HEK293 (cell line): ENCODE measurements at regions not wholly inside any gene's neighbourhood (a gene's known extent, or its start where the extent isn't known, plus 50 kb on each side); places are given as distances from the start of the nearest gene placed in this dataset.
A peak's percentile ranks its signal among the peaks of the same experiment; 100 is the strongest.

Experiments
- CTCF ChIA-PET: fragments of 350-600 bp; formaldehyde crosslinking; extraction: SDS; loops from one replicate; lab custom pipeline; 2021; ENCODE audit warnings: antibody characterized with exemption; lab: Yijun Ruan, JAX
- POLR2A ChIA-PET: fragments of 300-600 bp; formaldehyde crosslinking; extraction: SDS; loops from one replicate; lab custom pipeline; 2020; ENCODE audit warnings: antibody characterized with exemption, inconsistent platforms; lab: Yijun Ruan, JAX
- H3K27ac ChIP-seq: fragments of 200-500 bp; sonication (Bioruptor generic); 2 replicates; pipeline ENCODE4 v1.5.1; 2014; ENCODE audit warnings: low read depth, low read length, control low read depth, inconsistent platforms; ENCODE audit errors: extremely low read depth
- H3K36me3 ChIP-seq, 2 experiments: fragments of 200-500 bp in 1 of 2; sonication (Bioruptor generic) in 1 of 2; 1 replicate in 1 of 2; 2 replicates in 1 of 2; pipeline ENCODE4 v1.5.1; 2014 to 2017; ENCODE audit warnings: inconsistent platforms in 2 of 2, low read length in 2 of 2; ENCODE audit not compliant: control insufficient read depth in 2 of 2, insufficient read depth in 1 of 2
- H3K4me1 ChIP-seq: fragments of 200-500 bp; sonication (Bioruptor generic); 2 replicates; pipeline ENCODE4 v1.5.1; 2014; ENCODE audit warnings: mild to moderate bottlenecking, low read length, inconsistent platforms; ENCODE audit not compliant: control insufficient read depth, insufficient read depth
- H3K4me3 ChIP-seq: 2 replicates; pipeline ENCODE4 v1.5.1; 2011; ENCODE audit warnings: low read depth, mild to moderate bottlenecking, control low read depth, low read length, moderate library complexity
- H3K9me3 ChIP-seq: fragments of 200-500 bp; sonication (Bioruptor generic); 2 replicates; pipeline ENCODE4 v1.5.1; 2014; ENCODE audit warnings: low read depth, low read length, inconsistent platforms; ENCODE audit not compliant: control insufficient read depth, insufficient read depth
- GLIS1 ChIP-seq: fragments of 450-650 bp; formaldehyde crosslinking; IDR thresholded peaks from 2 replicates; pipeline ENCODE4 v1.5.1; 2016; ENCODE audit warnings: missing biosample characterization, missing genetic modification characterization
- PRDM2 ChIP-seq: fragments of 450-650 bp; formaldehyde crosslinking; IDR thresholded peaks from 2 replicates; pipeline ENCODE4 v1.5.1; 2016; ENCODE audit warnings: missing biosample characterization, missing genetic modification characterization, borderline replicate concordance
- SP2 ChIP-seq: fragments of 450-650 bp; formaldehyde crosslinking; IDR thresholded peaks from 2 replicates; pipeline ENCODE4 v1.5.1; 2016; ENCODE audit warnings: missing biosample characterization, missing genetic modification characterization
- WT1 ChIP-seq: fragments of 450-650 bp; formaldehyde crosslinking; IDR thresholded peaks from 2 replicates; pipeline ENCODE4 v1.5.1; 2016; ENCODE audit warnings: missing biosample characterization, missing genetic modification characterization
- ZBTB8A ChIP-seq: fragments of 450-650 bp; formaldehyde crosslinking; IDR thresholded peaks from 2 replicates; pipeline ENCODE4 v1.5.1; 2016; ENCODE audit warnings: missing biosample characterization, missing genetic modification characterization
- ZIC2 ChIP-seq: fragments of 450-650 bp; formaldehyde crosslinking; IDR thresholded peaks from 2 replicates; pipeline ENCODE4 v1.5.1; 2016; ENCODE audit warnings: missing biosample characterization, missing genetic modification characterization
- ZNF10 ChIP-seq: fragments of 450-650 bp; formaldehyde crosslinking; IDR thresholded peaks from 2 replicates; pipeline ENCODE4 v1.5.1; 2017; ENCODE audit warnings: missing biosample characterization, missing genetic modification characterization
- ZNF23 ChIP-seq: fragments of 450-650 bp; formaldehyde crosslinking; IDR thresholded peaks from 2 replicates; pipeline ENCODE4 v1.5.1; 2016; ENCODE audit warnings: missing biosample characterization, missing genetic modification characterization, borderline replicate concordance
- ZNF239 ChIP-seq: fragments of 450-650 bp; formaldehyde crosslinking; IDR thresholded peaks from 2 replicates; pipeline ENCODE4 v1.5.1; 2016; ENCODE audit warnings: missing biosample characterization, missing genetic modification characterization
- ZNF280D ChIP-seq: fragments of 450-650 bp; formaldehyde crosslinking; IDR thresholded peaks from 2 replicates; pipeline ENCODE4 v1.5.1; 2016; ENCODE audit warnings: missing biosample characterization, missing genetic modification characterization
- ZNF341 ChIP-seq: fragments of 450-650 bp; formaldehyde crosslinking; IDR thresholded peaks from 2 replicates; pipeline ENCODE4; 2016; ENCODE audit warnings: low read depth, missing biosample characterization, missing genetic modification characterization
- ZNF558 ChIP-seq: fragments of 450-650 bp; formaldehyde crosslinking; IDR thresholded peaks from 2 replicates; pipeline ENCODE4 v1.5.1; 2016; ENCODE audit warnings: missing biosample characterization, missing genetic modification characterization

- Histone ChIP-seq H3K36me3 (no peaks in the 10 kb centered on the region; a peak in 1 of 3 replicates), H3K4me3 (no peak overlapping the region), H3K27ac (no peak overlapping the region), H3K9me3 (no peaks in the 10 kb centered on the region), H3K4me1 (peaks cover 8% of the 10 kb centered on the region; the same call in 1 of the 2 replicates)
- POLR2A ChIA-PET: interaction anchor here (1.3 kb wide), 1 partner anchor 59 kb away, joined by 4 read pairs; no protein-coding TSS in a partner anchor
- CTCF ChIA-PET: no interaction called here
- TF ChIP-seq ZNF10 (tag by site-specific recombination) (peak; percentile 97), PRDM2 (tag by site-specific recombination) (no peak)
Observed at GRCh38 chr2:120796094-120796493, 60.4 kb downstream of the GLI2 start.

GRCh38 chr2:120797421-120798221, 62.0 kb downstream of the GLI2 start:
- H3K4me3 ChIP-seq: no peak overlapping the region
- CTCF ChIA-PET: interaction anchor here (0.6 kb wide), 1 partner anchor 214 kb away, joined by 3 read pairs; no protein-coding TSS in a partner anchor
- H3K4me1 ChIP-seq: peaks cover 3% of the 10 kb centered on the region; the same call in 1 of the 2 replicates
- H3K27ac ChIP-seq: no peak overlapping the region
- POLR2A ChIA-PET: no interaction called here
- H3K36me3 ChIP-seq: no peaks in the 10 kb centered on the region; a peak in 1 of 3 replicates
- no peaks in the 10 kb centered on the region for H3K9me3 ChIP-seq
- TF ChIP-seq ZIC2 (tag by site-specific recombination): peak; percentile 53
- TF ChIP-seq ZNF23: no peak
- TF ChIP-seq ZNF558 (tag by site-specific recombination): no peak
- TF ChIP-seq ZBTB8A: no peak
- no peak for TF ChIP-seq ZNF239 (tag by site-specific recombination)
- no peak for TF ChIP-seq WT1

GRCh38 chr2:120798567-120799247, 63.0 kb downstream of the GLI2 start:
- peaks cover 2% of the 10 kb centered on the region; the same call in 1 of the 2 replicates for H3K4me1 ChIP-seq
- TF ChIP-seq SP2 (tag by site-specific recombination) (0 out of 2 replicates have a peak, but pooled peaks have one; percentile 8), ZNF280D (tag by site-specific recombination) (no peak), GLIS1 (tag by site-specific recombination) (peak; percentile 23; the same call in 1 of the 2 replicates), ZNF341 (tag by site-specific recombination) (peak; percentile 59)
- H3K4me3 ChIP-seq: no peak overlapping the region
- H3K9me3 ChIP-seq: no peaks in the 10 kb centered on the region
- CTCF ChIA-PET: no interaction called here
- H3K27ac ChIP-seq: no peak overlapping the region
- H3K36me3 ChIP-seq: no peaks in the 10 kb centered on the region
- POLR2A ChIA-PET: no interaction called here
